Gastrocnemius medialis (tissue), 4 donors: ENCODE measurements at regions not wholly inside any gene's neighbourhood (a gene's known extent, or its start where the extent isn't known, plus 50 kb on each side); places are given as distances from the start of the nearest gene placed in this dataset.

ENCODE experiments used
- ATAC-seq, 2 donors: fragments of 150-250 bp; one replicate each; pipeline ENCODE4 v1.9.1; 2016
- DNase-seq, 2 donors: peaks; one replicate each; pipeline ENCODE4 v3.0.0-alpha.2; 2019
- H3K27ac ChIP-seq, 4 donors: fragments of 200-600 bp; sonication (generic); 1 replicate in 1 of 4; 2 replicates in 3 of 4; pipeline ENCODE4 v1.5.1; 2016 to 2018; ENCODE audit warnings: mild to moderate bottlenecking in 2 of 4, moderate library complexity in 1 of 4
- H3K27me3 ChIP-seq, 3 donors: fragments of 200-600 bp; sonication (generic) in 2 of 3; 1 replicate in 1 of 3; 2 replicates in 2 of 3; pipeline versions ENCODE4 v1.5.1 to v1.6.0; 2016 to 2019; ENCODE audit warnings: mild to moderate bottlenecking in 1 of 3, moderate library complexity in 1 of 3
- H3K36me3 ChIP-seq, 2 donors: fragments of 200-600 bp; sonication (generic) in 1 of 2; one replicate each; pipeline ENCODE4 v1.5.1; 2017 to 2018
- H3K4me1 ChIP-seq, 2 donors: fragments of 200-600 bp; sonication (generic) in 1 of 2; one replicate each; pipeline ENCODE4 v1.5.1; 2016 to 2017; ENCODE audit warnings: mild to moderate bottlenecking in 2 of 2
- H3K4me3 ChIP-seq, 4 donors: fragments of 200-600 bp; sonication (generic) in 3 of 4; 1 replicate in 1 of 4; 2 replicates in 3 of 4; pipeline ENCODE4 v1.5.1; 2016 to 2019; ENCODE audit warnings: mild to moderate bottlenecking in 2 of 4
- H3K9me3 ChIP-seq, 3 donors: fragments of 200-600 bp; sonication (generic) in 2 of 3; 1 replicate in 1 of 3; 2 replicates in 2 of 3; pipeline ENCODE4 v1.5.1; 2016 to 2019
- POLR2A ChIP-seq, 2 donors: fragments of 450-650 bp; IDR thresholded peaks; one replicate each; pipeline ENCODE4 v1.6.1; 2017; ENCODE audit warnings: antibody characterized with exemption in 2 of 2, mild to moderate bottlenecking in 2 of 2, moderate library complexity in 2 of 2
- in situ Hi-C, 4 donors: fragments of 200-750 bp; cut with MboI; loops; one replicate each; pipeline versions ENCODE4 v1.15.0 to v1.8.0; 2017; ENCODE audit warnings: low sequenced_read_pairs in 4 of 4
- intact Hi-C: fragments of 100-400 bp; cut with DNase I; formaldehyde crosslinking; loops from one replicate; pipeline ENCODE4 v1.15.1; 2023; ENCODE audit warnings: low total_unique reads
- TF ChIP-seq, protein P1 (sequence below), 5 experiments: fragments of 450-650 bp in 3 of 5; fragments of 200-600 bp in 2 of 5; sonication (generic) in 2 of 5; IDR thresholded peaks in 4 of 5; conservative IDR thresholded peaks in 1 of 5; 1 replicate in 4 of 5; 2 replicates in 1 of 5; pipeline ENCODE4 v1.5.1; 2016 to 2019; ENCODE audit warnings: antibody characterized with exemption in 5 of 5, mild to moderate bottlenecking in 3 of 5, moderate library complexity in 3 of 5

- H3K27me3 ChIP-seq, result no peaks in the 10 kb centered on the region
- TF ChIP-seq POLR2A (IDR thresholded peaks at IDR 0.05), result no peak
- TF ChIP-seq, protein P1, sequence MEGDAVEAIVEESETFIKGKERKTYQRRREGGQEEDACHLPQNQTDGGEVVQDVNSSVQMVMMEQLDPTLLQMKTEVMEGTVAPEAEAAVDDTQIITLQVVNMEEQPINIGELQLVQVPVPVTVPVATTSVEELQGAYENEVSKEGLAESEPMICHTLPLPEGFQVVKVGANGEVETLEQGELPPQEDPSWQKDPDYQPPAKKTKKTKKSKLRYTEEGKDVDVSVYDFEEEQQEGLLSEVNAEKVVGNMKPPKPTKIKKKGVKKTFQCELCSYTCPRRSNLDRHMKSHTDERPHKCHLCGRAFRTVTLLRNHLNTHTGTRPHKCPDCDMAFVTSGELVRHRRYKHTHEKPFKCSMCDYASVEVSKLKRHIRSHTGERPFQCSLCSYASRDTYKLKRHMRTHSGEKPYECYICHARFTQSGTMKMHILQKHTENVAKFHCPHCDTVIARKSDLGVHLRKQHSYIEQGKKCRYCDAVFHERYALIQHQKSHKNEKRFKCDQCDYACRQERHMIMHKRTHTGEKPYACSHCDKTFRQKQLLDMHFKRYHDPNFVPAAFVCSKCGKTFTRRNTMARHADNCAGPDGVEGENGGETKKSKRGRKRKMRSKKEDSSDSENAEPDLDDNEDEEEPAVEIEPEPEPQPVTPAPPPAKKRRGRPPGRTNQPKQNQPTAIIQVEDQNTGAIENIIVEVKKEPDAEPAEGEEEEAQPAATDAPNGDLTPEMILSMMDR (IDR thresholded peaks at IDR 0.05 in 4 of 5, conservative IDR thresholded peaks at IDR 0.05 in 1 of 5), result no peak
- DNase-seq, result no peak
- intact Hi-C loops, result no loop called here
- no peaks in the 10 kb centered on the region for H3K4me1 ChIP-seq
- H3K4me3 ChIP-seq, result no peak overlapping the region
- ATAC-seq, result no peak
- in situ Hi-C loops, result loop anchor here in 1 of 4 donors (25.0 kb wide), 1 partner anchor 91 kb away; no protein-coding TSS in a partner anchor
- no peaks in the 10 kb centered on the region for H3K36me3 ChIP-seq
- H3K27ac ChIP-seq, result no peak overlapping the region
- no peaks in the 10 kb centered on the region for H3K9me3 ChIP-seq
Observed at GRCh38 chrY:15546177-15546754, 1021.9 kb downstream of the NLGN4Y start.

DNA sequence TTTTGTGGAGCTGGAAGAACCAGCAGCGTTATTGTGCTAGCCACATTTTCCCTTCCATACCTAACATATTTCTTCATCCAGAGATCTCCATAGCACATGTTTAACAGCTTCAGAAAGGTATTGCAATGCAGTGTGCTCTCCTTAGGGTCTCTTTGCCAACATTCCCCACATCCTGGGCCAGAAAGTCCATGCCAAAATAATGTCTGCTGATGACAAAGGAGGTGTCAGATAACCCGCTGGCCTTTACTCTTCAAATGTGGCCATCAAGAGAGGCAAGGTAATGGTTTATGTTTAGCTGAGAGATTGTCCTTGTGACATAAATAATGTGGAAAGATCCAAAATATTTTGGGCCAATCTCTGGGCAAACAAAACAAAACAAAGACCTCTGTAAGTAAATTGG lies 1027.7 kb downstream of the NLGN4Y start:
- Histone ChIP-seq H3K9me3 (no peaks in the 10 kb centered on the region), H3K36me3 (no peaks in the 10 kb centered on the region), H3K27me3 (no peaks in the 10 kb centered on the region), H3K4me1 (no peaks in the 10 kb centered on the region), H3K4me3 (no peak overlapping the region), H3K27ac (no peak overlapping the region)
- intact Hi-C loops (no loop called here), in situ Hi-C loops (no loop called here)
- no peak for TF ChIP-seq POLR2A (IDR thresholded peaks at IDR 0.05)
- TF ChIP-seq, protein P1 (IDR thresholded peaks at IDR 0.05 in 4 of 5, conservative IDR thresholded peaks at IDR 0.05 in 1 of 5), result no peak
- DNase-seq (peak in 1 of 2 donors; percentile 30), ATAC-seq (peak; percentile 73 to 90)

GRCh38 chrY:15554991-15555390 lies 1030.7 kb downstream of the NLGN4Y start:
- ATAC-seq (no peak), DNase-seq (no peak)
- intact Hi-C loops (no loop called here), in situ Hi-C loops (no loop called here)
- no peaks in the 10 kb centered on the region for H3K27me3 ChIP-seq
- H3K27ac ChIP-seq, result no peak overlapping the region
- no peaks in the 10 kb centered on the region for H3K4me1 ChIP-seq
- no peaks in the 10 kb centered on the region for H3K9me3 ChIP-seq
- no peaks in the 10 kb centered on the region for H3K36me3 ChIP-seq
- H3K4me3 ChIP-seq, result no peak overlapping the region
- TF ChIP-seq POLR2A (IDR thresholded peaks at IDR 0.05), result no peak
- TF ChIP-seq, protein P1 (IDR thresholded peaks at IDR 0.05 in 4 of 5, conservative IDR thresholded peaks at IDR 0.05 in 1 of 5), result no peak

DNA sequence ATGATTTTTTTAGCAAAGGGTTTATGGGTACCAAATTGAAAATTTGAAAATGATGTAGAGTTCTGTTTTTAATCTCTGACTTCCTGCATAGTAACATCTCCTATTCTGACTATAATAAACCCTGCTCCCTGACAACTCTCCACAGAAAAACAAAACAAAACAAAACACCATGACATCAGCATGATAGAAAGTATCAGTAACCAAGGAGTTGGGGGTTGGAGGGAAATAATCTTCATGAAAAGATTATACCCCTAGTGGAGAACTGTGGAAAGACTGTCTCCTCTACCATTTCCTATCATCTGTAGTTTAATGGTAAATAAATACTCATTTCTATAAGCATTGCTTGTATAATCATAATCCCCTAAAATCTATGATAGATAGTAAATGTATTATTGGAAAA lies 1034.8 kb downstream of the NLGN4Y start:
- no peaks in the 10 kb centered on the region for H3K36me3 ChIP-seq
- in situ Hi-C loops, result no loop called here
- DNase-seq (no peak), ATAC-seq (no peak)
- intact Hi-C loops, result no loop called here
- no peaks in the 10 kb centered on the region for H3K27me3 ChIP-seq
- no peak for TF ChIP-seq POLR2A (IDR thresholded peaks at IDR 0.05)
- TF ChIP-seq, protein P1 (IDR thresholded peaks at IDR 0.05 in 4 of 5, conservative IDR thresholded peaks at IDR 0.05 in 1 of 5), result no peak
- no peaks in the 10 kb centered on the region for H3K4me1 ChIP-seq
- H3K9me3 ChIP-seq, result no peaks in the 10 kb centered on the region
- no peak overlapping the region for H3K27ac ChIP-seq
- H3K4me3 ChIP-seq, result no peak overlapping the region

GRCh38 chrY:15560840-15561239 lies 1036.5 kb downstream of the NLGN4Y start:
- DNase-seq (no peak), ATAC-seq (no peak)
- Histone ChIP-seq H3K27me3 (no peaks in the 10 kb centered on the region), H3K9me3 (no peaks in the 10 kb centered on the region), H3K4me1 (no peaks in the 10 kb centered on the region), H3K36me3 (no peaks in the 10 kb centered on the region), H3K4me3 (no peak overlapping the region), H3K27ac (no peak overlapping the region)
- intact Hi-C loops, result no loop called here
- TF ChIP-seq, protein P1 (IDR thresholded peaks at IDR 0.05 in 4 of 5, conservative IDR thresholded peaks at IDR 0.05 in 1 of 5), result no peak
- no peak for TF ChIP-seq POLR2A (IDR thresholded peaks at IDR 0.05)
- in situ Hi-C loops, result no loop called here
